Lower leg skin (tissue), 3 donors: ENCODE measurements at regions not wholly inside any gene's neighbourhood (a gene's known extent, or its start where the extent isn't known, plus 50 kb on each side); places are given as distances from the start of the nearest gene placed in this dataset.

Source experiments
- CTCF ChIP-seq, 3 donors: fragments of 450-650 bp; IDR thresholded peaks; one replicate each; pipeline ENCODE4 v1.5.1; 2016; ENCODE audit warnings: antibody characterized with exemption in 3 of 3, mild to moderate bottlenecking in 3 of 3, moderate library complexity in 2 of 3
- POLR2A ChIP-seq, 2 donors: fragments of 450-650 bp; IDR thresholded peaks; one replicate each; pipeline ENCODE4 v1.6.1; 2016 to 2017; ENCODE audit warnings: antibody characterized with exemption in 2 of 2, mild to moderate bottlenecking in 1 of 2, moderate library complexity in 1 of 2

- TF ChIP-seq CTCF (IDR thresholded peaks at IDR 0.05) = no peak
- TF ChIP-seq POLR2A (IDR thresholded peaks at IDR 0.05) = no peak
Measured at GRCh38 chr1:239995281-239995680, 96.4 kb upstream of the FMN2 start.
